ENCODE measurements at regions not wholly inside any gene's neighbourhood (a gene's known extent, or its start where the extent isn't known, plus 50 kb on each side); places are given as distances from the start of the nearest gene placed in this dataset.
"Not testable (repeated sequence)": the region's sequence is repeated elsewhere in the genome, so short reads cannot be mapped to it uniquely, and the experiment has no call there.

DNA sequence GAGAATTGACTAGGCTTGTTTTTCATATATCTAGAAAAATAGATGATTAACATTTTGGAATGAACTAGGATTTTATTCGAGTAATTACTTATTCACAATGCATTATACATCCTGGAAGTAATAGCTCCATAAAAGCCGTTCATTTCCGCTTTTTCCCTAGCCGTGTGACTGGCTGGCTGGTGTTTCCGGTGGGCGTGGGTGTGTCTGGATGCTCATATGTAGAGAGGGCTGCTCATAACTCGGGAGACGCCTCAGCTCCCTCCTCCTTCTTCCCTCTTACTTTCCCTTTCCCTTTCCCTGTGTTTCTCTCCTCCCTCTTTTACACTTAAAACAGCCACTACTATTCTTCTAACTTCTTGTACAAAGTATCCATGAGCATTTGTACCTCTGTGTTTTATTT, 187.7 kb upstream of the VSTM2A start:
- DNase-seq (ENCODE audit: low read depth) = no peak

DNA sequence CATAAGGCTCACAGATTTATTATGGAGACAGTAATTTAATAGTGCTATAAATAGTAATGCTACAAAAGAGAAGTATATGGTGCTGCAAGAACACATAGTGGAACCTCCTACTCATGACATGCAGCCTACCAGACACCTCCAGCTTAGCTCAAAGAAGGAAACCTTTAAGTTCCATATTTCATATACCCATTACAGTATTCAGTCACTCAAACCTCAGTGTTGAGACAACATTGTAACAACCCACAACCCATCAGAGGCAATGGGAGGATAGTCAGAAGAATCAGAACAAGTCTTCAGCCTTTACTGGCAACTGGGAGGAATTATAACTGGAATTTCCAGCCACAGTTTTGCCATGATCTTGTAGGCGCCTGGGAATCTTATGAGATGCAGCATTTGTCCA, 186.3 kb upstream of the VSTM2A start:
- DNase-seq (ENCODE audit: low read depth) = no peak

DNA sequence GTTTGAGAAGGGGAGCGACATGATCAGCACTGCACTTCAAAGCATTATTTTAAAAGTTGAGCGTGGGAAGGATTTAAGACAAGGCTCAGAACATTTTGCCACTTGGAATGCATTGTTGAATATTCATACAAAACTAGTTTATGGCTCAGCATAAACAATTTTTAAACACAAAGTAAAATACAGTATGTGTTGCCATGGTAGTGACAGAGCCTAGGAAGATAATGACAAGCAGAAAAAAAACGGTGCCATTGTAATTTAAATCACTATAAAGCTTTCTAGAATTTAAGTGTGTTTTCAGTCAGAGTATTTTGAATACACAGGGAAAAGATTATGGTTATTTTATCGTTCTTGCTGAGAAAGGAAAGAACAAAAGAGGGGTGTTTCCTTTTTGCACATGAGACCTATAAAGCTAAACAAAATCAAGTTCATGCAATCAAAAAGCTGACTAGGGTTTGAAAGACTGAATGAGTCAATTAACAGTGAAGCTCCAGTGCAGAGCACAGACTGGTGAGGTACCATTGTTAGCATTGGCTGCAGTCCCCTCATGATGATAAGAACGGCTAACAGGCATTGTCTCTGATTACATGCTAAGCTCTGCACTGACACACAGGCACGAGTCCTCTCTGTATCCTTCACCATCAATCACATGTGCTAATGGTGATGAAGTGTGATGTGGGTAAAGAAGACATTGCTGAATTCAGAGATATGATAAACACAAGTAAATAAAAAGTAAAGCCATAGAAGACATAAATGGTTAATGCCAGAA, 181.9 kb upstream of the VSTM2A start:
- DNase-seq (ENCODE audit: low read depth) = no peak

DNA sequence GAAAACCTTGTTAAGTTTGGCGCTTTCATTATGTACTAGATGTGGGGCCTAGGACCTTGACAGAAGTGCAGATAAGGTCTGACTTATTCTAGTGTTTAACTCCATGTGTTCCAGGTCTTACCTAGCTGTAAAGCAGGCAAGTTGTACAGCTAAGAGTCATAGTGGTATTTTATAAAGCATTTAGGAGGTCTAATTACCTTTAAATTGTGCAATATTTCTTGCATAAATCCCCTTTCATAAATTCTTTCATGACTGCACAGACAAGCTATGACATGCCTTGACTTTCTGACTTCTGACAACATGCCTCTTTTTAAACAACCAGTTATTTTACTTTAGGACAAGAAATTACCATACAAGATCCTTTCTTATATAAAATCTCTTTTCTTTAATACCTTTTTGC, 151.6 kb upstream of the VSTM2A start:
- no peak for DNase-seq (ENCODE audit: low read depth)

DNA sequence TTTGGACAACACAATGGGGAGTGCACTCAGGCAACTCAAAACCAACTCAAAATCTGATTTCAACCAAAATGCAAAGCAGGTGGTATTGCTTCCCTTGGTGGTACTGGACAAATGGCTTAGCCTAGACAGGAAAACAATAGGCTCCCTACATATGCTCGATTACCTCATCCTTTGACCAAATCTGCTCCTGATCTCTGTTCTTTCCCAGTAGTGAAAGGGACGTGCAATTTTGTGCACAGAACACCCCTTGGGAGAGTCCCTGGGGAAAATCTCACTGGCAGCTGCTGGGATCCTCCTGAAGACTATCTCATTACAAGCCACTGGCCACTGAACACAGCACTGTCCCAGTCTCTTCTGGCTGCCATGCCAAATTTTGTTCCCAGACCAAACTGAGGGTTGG, 149.2 kb upstream of the VSTM2A start:
- no peak for DNase-seq (ENCODE audit: low read depth)

DNA sequence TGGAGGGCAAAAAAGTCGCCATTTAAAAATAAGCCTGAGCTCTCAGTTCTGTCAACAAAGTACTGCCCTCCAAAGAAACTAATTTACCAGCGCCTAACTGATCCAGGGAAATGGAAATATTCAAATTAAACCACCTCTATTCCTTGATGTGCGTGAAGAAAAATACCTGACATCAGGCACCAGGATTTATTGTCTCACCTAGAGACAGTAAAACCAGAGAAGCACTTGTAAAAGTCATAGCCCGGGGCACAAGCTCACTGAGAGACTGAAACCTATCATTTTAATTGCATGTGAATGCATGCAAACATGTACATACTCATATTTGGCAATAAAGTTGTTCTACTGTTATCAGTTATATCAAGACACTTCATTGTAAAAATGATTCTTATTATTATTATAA, 147.3 kb upstream of the VSTM2A start:
- no peak for DNase-seq (ENCODE audit: low read depth)

DNA sequence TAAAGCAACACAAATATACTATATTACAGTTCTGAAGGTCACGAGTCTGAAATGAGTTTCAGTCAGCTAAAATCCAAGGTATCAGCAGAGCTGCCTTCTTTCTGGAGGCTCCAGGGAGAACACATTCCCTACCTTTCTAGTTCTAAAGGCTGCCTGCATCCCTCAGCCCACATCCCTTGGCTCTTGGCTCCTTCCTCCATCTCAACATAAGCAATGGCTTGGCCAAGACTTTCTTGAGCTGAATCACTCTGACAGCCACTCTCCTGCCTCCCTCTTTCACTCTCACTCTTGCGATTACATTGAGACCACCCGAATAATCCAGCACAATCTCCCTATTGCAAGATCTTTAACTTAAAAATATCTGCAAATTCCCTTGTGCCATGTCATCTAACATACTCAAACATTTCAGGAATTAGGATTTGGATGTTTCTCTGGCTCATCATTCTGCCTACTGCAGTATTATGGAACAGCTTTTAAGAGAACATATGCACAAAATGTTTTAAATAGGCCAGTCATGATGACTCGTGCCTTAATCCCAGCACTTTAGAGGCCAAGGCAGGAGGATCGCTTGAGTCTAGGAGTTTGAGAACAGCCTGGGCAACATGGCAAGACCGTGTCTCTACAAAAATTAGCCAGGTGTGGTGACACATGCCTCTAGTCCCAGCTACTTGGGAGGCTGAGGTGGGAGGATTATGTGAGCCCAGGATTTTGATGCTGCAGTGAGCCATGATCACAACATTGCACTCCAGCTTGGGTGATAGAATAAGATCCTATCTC, 144.2 kb upstream of the VSTM2A start:
- peak; percentile 13 for DNase-seq (ENCODE audit: low read depth)

DNA sequence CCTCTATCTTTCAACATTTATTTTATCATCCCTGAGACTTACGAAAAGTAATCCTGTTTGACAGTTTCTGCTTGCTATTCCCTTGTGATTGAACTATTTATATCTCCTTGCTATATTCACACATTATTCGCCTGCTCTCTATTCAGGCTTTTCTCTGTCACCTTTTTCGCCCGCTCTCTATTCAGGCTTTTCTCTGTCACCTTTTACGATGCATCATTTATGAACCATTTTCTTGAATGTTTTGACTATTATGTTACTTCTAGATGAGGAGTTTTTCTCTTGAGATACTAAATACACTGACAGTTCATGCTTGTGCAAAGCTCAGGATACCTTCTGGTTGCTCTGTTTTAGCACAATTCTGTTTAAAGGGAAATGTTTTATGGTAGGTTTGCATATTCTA, 143.3 kb upstream of the VSTM2A start:
- no peak for DNase-seq (ENCODE audit: low read depth)

DNA sequence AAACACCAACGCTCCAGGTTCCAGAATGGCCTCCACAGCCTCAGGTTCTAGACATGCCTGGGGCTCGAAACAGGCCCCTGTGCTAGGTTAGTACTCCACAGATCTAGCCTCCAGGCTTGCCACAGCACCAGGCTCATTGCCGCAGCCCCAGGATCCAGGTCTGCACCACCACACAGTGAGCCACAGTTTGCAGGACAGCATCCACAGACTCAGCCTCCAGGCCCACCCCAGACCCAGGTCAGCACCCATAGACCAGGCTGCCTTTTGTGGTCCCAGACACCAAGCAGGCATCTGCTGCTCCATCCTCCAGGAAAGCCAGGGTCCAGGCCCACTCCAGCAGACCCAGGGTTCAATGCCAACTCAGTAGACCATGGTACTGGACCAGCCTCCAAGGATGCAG, 132.3 kb upstream of the VSTM2A start:
- no peak for DNase-seq (ENCODE audit: low read depth)

DNA sequence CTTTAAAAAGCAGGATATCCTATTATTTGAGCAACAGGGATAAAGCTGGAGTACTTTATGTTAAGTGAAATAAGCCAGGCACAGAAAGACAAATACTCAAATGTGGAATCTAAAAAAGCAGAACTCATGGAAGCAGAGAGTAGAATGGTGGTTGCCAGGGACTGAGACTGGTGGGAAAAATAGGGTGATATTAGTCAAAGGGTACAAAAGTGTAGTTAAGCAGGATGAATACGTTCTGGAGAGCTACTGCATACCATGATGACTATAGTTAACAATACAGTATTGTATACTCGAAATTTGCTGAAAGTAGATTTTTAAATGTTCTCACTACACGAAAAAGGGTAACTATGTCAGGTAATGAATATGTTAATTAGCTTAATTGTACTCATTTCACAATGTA, 125.5 kb upstream of the VSTM2A start:
- DNase-seq (ENCODE audit: low read depth) = no peak

DNA sequence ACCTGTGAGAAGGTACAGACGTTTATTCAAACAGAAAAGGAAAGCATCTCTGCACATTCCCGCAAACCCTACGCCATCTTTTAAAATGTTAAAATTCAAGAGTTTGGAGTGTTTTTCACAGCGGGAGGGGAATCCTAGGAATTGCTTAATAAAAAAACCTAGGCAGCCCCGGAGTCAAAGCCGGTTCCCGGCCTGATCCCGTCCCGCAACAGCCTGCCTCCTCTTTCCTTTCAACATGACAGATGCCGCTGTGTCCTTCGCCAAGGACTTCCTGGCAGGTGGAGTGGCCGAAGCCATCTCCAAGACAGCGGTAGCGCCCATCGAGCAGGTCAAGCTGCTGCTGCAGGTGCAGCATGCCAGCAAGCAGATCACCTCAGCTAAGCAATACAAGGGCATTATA, 123.0 kb upstream of the VSTM2A start:
- DNase-seq (ENCODE audit: low read depth) = no peak

DNA sequence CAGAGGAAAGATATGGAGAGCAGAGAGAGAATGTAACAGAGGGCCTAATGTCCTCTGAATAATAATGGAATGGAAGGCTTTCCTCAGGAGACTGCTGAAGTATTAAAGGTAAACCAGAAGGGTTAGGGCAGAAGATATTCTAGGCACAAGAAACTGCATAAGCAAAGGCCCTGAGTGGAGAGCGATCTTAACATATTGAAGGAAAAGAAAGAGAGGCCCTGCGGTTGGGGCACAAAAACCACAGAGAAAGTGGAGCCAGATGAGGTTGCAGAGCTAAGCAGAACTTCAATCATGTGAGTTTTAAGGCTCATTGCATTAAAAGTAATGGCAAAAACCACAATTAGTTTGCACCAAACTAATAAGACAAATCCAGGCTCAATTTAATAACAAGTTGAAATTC, 115.8 kb upstream of the VSTM2A start:
- no peak for DNase-seq (ENCODE audit: low read depth)

DNA sequence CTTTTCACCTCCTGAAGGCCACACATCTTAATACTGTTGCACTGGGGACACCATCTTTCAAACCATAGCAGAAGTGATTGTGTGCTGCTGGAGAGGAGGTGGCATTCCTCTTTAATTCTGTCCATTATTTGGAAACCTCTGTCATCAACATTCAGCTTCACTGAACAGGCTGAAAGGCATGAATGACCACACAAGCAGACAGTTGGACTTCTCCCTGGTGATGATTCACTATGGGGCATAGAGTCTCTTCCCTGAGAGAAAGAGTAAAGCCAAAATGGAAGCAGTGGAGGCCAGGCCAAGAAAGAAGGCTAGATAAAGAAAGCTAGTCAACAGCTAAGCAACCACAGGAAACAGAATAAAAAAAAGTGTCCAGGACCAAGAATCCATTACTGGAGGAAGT, 113.1 kb upstream of the VSTM2A start:
- no peak for DNase-seq (ENCODE audit: low read depth)

DNA sequence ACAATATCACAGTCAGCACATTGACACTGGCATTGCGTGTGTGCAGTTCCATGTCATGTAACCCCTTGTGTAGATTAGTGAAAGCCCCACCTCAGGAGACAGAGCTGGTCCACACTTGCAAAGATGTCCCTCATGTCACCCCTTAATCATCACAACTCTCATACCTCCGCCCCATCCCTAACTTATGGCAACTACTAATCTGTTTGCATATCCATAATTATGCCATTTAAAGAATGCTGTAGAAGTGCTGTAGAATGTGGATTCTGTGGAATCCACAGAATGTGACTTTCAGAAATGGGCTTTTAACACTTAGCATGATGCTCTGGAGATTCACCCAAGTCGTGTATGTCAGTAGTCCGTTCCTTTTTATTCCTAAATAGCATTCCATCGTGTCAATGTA, 102.8 kb upstream of the VSTM2A start:
- no peak for DNase-seq (ENCODE audit: low read depth)

DNA sequence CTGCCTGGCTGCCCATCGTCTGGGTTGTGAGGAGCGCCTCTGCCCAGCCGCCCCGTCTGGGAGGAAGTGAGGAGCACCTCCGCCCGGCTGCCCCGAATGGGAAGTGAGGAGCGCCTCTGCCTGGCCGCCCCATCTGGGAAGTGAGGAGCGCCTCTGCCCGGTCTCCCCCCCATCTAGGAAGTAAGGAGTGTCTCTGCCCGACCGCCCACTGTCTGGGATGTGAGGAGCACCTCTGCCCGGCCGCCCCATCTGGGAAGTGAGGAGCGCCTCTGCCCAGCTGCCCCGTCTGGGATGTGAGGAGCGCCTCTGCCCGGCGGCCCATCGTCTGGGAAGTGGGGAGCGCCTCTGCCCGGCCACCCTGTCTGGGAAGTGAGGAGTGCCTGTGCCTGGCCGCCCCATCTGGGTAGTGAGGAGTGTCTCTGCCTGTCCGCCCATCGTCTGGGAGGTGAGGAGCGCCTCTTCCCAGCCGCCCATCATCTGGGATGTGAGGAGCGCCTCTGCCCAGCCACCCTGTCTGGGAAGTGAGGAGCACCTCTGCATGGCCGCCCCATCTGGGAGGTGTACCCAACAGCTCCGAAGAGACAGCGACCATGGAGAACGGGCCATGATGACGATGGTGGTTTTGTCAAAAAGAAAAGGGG, 98.0 kb upstream of the VSTM2A start:
- DNase-seq (ENCODE audit: low read depth) = not testable (repeated sequence)

DNA sequence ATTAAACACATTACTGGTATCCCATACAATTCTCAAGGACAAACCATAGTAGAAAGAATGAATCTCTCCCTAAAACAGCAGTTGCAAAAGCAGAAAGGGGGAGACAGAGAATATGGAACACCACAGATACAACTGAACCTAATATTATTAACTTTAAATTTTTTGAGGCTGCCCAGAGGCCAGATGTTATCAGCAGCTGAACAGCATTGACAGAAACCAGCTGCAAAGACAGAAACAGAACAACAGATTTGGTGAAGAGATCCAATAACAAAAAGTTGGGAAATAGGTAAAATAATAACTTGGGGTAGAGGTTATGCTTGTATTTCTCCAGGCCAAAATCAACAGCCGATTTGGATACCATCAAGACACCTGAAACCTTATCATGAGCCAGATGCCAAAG, 89.0 kb upstream of the VSTM2A start:
- DNase-seq (ENCODE audit: low read depth) = not testable (repeated sequence)

DNA sequence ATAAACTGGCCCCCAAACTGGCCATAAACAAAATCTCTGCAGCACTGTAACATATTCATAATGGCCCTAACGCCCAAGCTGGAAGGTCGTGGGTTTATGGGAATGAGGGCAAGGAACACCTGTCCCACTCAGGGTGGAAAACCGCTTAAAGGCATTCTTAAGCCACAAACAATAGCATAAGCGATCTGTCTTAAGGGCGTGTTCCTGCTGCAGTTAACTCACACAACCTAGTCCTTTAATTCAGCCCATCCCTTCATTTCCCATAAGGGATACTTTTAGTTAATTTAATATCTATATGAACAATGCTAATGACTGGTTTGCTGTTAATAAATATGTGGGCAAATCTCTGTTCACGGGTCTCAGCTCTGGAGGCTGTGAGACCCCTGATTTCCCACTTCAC, 87.5 kb upstream of the VSTM2A start:
- DNase-seq (ENCODE audit: low read depth) = not testable (repeated sequence)

DNA sequence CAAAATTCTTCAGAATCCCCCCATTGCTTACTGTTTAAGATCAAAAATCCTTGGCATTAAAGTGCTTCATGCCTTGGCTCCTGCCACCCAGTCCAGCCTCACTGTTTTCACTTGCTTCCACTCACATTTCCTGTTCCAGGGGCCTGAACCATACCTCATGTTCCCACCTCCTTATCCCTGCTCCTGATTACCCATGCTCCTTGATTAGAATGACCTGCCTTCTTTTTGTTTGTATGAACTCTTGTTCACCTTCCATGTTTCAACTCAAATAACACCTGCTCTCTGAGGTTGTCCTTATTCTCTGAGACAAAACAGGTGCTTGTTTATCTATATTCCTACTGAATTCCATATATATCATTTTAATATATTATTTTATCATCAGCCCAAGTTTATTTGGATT, 77.1 kb upstream of the VSTM2A start:
- no peak for DNase-seq (ENCODE audit: low read depth)

DNA sequence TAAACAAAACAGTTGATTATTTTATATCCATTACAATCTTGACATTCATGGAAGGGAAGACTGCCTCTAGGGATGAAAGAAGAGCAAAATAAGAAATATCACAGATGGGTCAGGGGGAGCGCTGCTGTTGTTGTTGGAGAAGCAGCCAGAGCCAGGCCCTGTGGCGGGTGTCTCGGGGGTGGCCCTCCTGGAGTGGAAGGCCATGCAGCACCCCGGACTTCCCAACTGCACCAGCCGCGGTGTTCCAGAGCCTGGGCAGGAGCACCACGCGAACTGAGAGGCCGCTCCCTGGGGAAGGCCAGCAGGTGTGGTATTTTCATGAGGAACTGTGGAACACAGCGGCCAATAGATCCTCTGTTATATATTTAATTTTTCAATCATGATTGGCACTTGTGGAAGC, 72.4 kb upstream of the VSTM2A start:
- DNase-seq (ENCODE audit: low read depth) = no peak

DNA sequence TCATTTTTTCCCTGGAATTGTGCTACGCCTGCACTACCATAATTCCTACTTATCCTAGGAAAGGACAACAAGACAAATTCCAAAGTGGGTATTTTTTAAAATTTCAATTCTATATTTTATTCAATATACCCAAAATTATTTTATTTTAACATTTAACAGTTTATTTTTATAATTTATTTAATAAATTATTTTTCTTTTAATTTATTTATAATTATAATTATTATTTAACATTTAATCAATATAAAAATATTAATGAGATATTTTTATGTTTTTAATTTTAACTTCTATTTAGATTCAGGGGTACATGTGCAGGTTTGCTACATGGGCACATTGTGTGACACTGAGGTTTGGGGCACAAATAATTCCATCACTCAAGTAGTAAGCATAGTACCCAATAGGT, 65.6 kb upstream of the VSTM2A start:
- no peak for DNase-seq (ENCODE audit: low read depth)

DNA sequence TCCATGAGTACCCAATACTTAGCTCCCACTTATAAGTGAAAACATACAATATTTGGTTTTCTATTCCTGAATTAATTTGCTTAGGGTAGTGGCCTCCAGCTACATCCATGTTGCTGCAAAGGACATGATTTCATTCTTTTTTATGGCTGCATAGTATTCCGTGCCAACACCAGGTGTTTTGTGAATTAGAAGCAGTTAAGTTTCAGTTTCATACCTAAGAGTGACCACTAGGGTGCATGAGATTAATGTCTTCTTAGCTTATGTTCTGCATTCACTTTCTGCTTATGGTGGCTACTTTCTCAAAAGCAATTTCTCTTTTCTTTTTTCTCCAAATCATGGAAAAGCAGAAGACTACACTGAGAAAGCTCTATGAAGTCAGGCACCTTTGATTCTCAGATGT, 65.1 kb upstream of the VSTM2A start:
- no peak for DNase-seq (ENCODE audit: low read depth)

DNA sequence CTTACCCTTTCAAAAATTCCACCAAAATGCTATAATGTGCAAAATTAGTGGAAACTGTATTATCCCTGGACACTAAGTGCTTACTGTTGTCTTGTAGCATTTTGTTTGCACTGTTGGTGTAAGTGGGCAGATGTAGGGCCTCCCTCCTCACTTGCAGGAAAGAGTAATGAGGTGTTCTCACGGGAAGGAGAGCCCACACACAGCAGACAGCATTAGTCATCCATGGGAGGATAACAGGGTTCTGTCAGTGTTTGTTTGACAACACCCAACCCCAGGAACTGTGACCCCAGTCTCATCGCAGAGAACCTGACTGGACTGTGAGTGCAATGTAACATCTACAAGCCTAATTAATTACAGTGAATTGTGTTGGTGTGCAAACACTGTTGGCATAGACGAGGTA, 58.7 kb upstream of the VSTM2A start:
- DNase-seq (ENCODE audit: low read depth) = peak; percentile 2

DNA sequence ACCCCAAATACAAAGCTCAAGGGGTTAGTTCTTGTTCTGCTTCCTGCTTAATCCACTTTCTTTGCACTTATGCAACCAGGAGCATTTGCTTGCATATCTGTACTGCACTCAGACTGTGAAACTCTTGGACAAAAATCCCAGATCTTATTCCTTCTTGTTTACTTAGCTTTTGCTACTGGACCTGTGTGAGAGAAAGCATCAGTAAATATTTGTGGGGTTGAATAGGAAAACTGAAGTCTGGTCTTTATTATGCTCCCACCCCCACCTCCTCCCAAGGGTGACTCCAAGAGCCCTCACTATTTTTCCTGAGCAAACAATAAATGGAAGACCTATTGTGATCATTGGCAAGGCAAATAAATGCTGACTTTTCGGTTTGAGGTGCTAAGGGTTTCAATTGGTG, 57.1 kb upstream of the VSTM2A start:
- DNase-seq (ENCODE audit: low read depth) = no peak
